ENCODE measurements at regions not wholly inside any gene's neighbourhood (a gene's known extent, or its start where the extent isn't known, plus 50 kb on each side); places are given as distances from the start of the nearest gene placed in this dataset.
A peak's percentile ranks its signal among the peaks of the same experiment; 100 is the strongest.

DNA sequence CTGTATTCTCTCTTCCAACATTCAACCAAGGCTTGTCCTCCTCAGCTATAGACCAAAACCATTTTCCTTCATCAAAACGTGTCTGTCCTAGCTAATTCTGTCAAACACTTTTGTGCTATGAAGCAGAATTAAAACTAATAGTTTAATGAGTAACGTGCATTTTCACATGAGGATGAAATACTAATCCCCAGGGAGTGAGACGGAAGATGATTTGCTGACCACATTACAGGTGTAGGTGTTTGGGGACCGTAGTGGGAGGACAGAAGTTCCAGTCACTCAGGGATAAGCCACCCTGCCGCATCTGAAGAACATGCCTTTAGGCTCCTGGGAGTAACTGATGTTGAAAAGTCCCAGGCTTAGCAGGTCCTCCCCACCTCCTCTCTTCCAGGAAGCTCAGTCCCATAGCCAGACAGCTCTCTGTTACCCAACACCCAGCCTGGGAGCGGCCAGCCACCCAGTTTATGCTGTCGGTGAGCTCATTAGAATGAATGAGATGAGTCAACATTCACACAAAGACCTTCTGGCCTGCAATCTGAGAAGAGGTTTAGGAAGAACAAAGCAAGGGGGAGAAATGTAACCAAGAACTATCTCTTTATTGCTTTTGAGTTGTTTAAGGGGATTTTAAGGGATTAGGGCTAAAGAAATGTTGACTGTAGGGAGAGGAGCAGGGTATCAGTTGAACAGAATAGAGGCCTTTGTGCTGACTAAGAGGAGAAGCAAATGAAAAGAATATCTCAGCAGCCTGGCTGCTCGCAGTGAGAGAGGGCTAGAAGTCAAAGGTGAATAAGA is 122.5 kb downstream of the FOXI3 start:
- Histone ChIP-seq H3K36me3 (ENCODE audit: control insufficient read depth, insufficient read depth, low read length) (no peaks in the 10 kb centered on the region), H3K9me3 (ENCODE audit: control insufficient read depth, insufficient read depth, low read length) (no peaks in the 10 kb centered on the region), H3K4me1 (ENCODE audit: control insufficient read depth, insufficient read depth, low read length) (peaks cover 22% of the 10 kb centered on the region), H3K4me3 (ENCODE audit: low read depth, low read length) (peak overlapping the region; percentile 25; the same call in 1 of the 2 replicates), H3K27me3 (ENCODE audit: control insufficient read depth, insufficient read depth, low read length) (peaks cover 10% of the 10 kb centered on the region; the same call in 1 of the 2 replicates), H3K9ac (ENCODE audit: low read depth, low read length) (no peak overlapping the region), H3K27ac (ENCODE audit: low read depth, low read length) (peak overlapping the region; percentile 94)

- Histone ChIP-seq H3K27ac (ENCODE audit: low read depth, low read length) (no peak overlapping the region), H3K9me3 (ENCODE audit: control insufficient read depth, insufficient read depth, low read length) (no peaks in the 10 kb centered on the region), H3K9ac (ENCODE audit: low read depth, low read length) (no peak overlapping the region), H3K4me3 (ENCODE audit: low read depth, low read length) (no peak overlapping the region), H3K36me3 (ENCODE audit: control insufficient read depth, insufficient read depth, low read length) (no peaks in the 10 kb centered on the region), H3K27me3 (ENCODE audit: control insufficient read depth, insufficient read depth, low read length) (no peaks in the 10 kb centered on the region), H3K4me1 (ENCODE audit: control insufficient read depth, insufficient read depth, low read length) (0 out of 2 replicates have a peak, but pooled peaks cover 8% of the 10 kb centered on the region)
Measured at GRCh38 chr2:88321449-88322248, 130.8 kb downstream of the FOXI3 start.

GRCh38 chr2:88320076-88320773 is 132.3 kb downstream of the FOXI3 start:
- Histone ChIP-seq H3K36me3 (ENCODE audit: control insufficient read depth, insufficient read depth, low read length) (no peaks in the 10 kb centered on the region), H3K9me3 (ENCODE audit: control insufficient read depth, insufficient read depth, low read length) (no peaks in the 10 kb centered on the region), H3K9ac (ENCODE audit: low read depth, low read length) (no peak overlapping the region), H3K4me3 (ENCODE audit: low read depth, low read length) (no peak overlapping the region), H3K27ac (ENCODE audit: low read depth, low read length) (no peak overlapping the region), H3K4me1 (ENCODE audit: control insufficient read depth, insufficient read depth, low read length) (0 out of 2 replicates have a peak, but pooled peaks cover 8% of the 10 kb centered on the region), H3K27me3 (ENCODE audit: control insufficient read depth, insufficient read depth, low read length) (no peaks in the 10 kb centered on the region)

DNA sequence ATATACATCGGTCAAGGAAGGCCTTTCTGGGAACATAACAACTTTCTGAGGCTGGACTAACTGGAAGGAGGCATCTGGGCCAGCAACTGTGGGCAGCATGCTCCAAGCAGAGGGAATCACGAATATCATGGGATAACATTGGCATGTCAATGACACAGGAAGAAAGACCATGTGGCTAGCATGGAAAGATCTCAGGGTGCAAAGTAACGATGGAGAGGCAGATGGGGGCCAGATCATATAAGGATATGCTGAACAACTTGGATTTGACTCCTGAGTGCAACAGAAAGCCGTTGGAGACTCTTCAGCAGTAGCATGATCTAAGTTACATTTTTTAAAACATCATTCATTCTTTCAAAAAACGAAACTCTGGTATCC is 133.6 kb downstream of the FOXI3 start:
- Histone ChIP-seq H3K27me3 (ENCODE audit: control insufficient read depth, insufficient read depth, low read length) (no peaks in the 10 kb centered on the region), H3K36me3 (ENCODE audit: control insufficient read depth, insufficient read depth, low read length) (no peaks in the 10 kb centered on the region), H3K4me1 (ENCODE audit: control insufficient read depth, insufficient read depth, low read length) (0 out of 2 replicates have a peak, but pooled peaks cover 8% of the 10 kb centered on the region), H3K27ac (ENCODE audit: low read depth, low read length) (no peak overlapping the region), H3K4me3 (ENCODE audit: low read depth, low read length) (no peak overlapping the region), H3K9me3 (ENCODE audit: control insufficient read depth, insufficient read depth, low read length) (no peaks in the 10 kb centered on the region), H3K9ac (ENCODE audit: low read depth, low read length) (no peak overlapping the region)

- Histone ChIP-seq H3K27ac (ENCODE audit: low read depth, low read length) (no peak overlapping the region), H3K4me3 (ENCODE audit: low read depth, low read length) (no peak overlapping the region), H3K4me1 (ENCODE audit: control insufficient read depth, insufficient read depth, low read length) (0 out of 2 replicates have a peak, but pooled peaks cover 8% of the 10 kb centered on the region), H3K36me3 (ENCODE audit: control insufficient read depth, insufficient read depth, low read length) (no peaks in the 10 kb centered on the region), H3K9me3 (ENCODE audit: control insufficient read depth, insufficient read depth, low read length) (no peaks in the 10 kb centered on the region), H3K27me3 (ENCODE audit: control insufficient read depth, insufficient read depth, low read length) (no peaks in the 10 kb centered on the region), H3K9ac (ENCODE audit: low read depth, low read length) (no peak overlapping the region)
Measured at GRCh38 chr2:88318071-88318955, 134.2 kb downstream of the FOXI3 start.

- H3K9ac ChIP-seq (ENCODE audit: low read depth, low read length): no peak overlapping the region
- no peaks in the 10 kb centered on the region for H3K36me3 ChIP-seq (ENCODE audit: control insufficient read depth, insufficient read depth, low read length)
- H3K27me3 ChIP-seq (ENCODE audit: control insufficient read depth, insufficient read depth, low read length): no peaks in the 10 kb centered on the region
- H3K4me3 ChIP-seq (ENCODE audit: low read depth, low read length): no peak overlapping the region
- H3K4me1 ChIP-seq (ENCODE audit: control insufficient read depth, insufficient read depth, low read length): no peaks in the 10 kb centered on the region
- H3K27ac ChIP-seq (ENCODE audit: low read depth, low read length): no peak overlapping the region
- H3K9me3 ChIP-seq (ENCODE audit: control insufficient read depth, insufficient read depth, low read length): 0 out of 2 replicates have a peak, but pooled peaks cover 6% of the 10 kb centered on the region
Measured at GRCh38 chr2:88310787-88311186, 140.6 kb downstream of the THNSL2 start.

DNA sequence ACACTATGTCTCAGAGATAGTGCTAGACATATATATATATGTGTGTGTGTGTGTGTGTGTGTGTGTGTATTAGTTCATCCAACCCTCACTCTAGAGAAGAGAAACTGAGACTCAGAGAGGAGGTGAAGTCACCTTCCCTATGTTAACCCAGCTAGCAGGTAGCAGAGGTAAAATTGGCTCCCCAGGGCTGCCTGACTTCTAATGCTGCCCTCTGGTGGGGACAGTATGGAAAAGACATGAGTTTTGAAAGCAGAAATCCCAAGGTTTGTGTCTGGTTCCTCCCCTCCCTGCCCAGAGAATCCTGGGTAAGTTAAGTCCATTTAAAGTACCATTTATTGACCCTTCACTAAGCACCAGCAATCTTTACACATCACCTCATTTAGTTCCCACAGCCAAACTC is 137.7 kb downstream of the THNSL2 start:
- H3K9ac ChIP-seq (ENCODE audit: low read depth, low read length): no peak overlapping the region
- 0 out of 2 replicates have a peak, but pooled peaks cover 6% of the 10 kb centered on the region for H3K9me3 ChIP-seq (ENCODE audit: control insufficient read depth, insufficient read depth, low read length)
- H3K4me1 ChIP-seq (ENCODE audit: control insufficient read depth, insufficient read depth, low read length): no peaks in the 10 kb centered on the region
- H3K4me3 ChIP-seq (ENCODE audit: low read depth, low read length): no peak overlapping the region
- no peaks in the 10 kb centered on the region for H3K36me3 ChIP-seq (ENCODE audit: control insufficient read depth, insufficient read depth, low read length)
- no peak overlapping the region for H3K27ac ChIP-seq (ENCODE audit: low read depth, low read length)
- no peaks in the 10 kb centered on the region for H3K27me3 ChIP-seq (ENCODE audit: control insufficient read depth, insufficient read depth, low read length)

DNA sequence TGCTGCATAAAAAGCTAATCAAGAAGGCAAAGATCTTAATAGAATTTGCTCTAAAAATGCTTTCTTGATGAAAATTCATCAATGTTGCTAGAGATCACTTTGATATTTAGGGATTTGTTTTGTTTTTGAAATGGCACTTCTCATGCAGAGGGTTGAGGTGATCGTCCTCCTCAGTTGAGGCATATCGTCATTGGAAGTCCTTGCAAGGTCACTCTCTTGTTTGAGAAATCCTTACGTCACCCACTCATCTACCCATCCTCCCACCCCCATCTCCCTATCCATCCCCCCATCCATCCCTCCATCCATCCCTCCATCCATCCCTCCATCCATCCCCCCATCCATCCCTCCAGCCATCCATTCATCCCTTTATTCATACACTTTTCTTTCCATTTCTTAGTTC is 133.7 kb downstream of the THNSL2 start:
- no peak overlapping the region for H3K4me3 ChIP-seq (ENCODE audit: low read depth, low read length)
- no peaks in the 10 kb centered on the region for H3K36me3 ChIP-seq (ENCODE audit: control insufficient read depth, insufficient read depth, low read length)
- H3K9ac ChIP-seq (ENCODE audit: low read depth, low read length): no peak overlapping the region
- no peaks in the 10 kb centered on the region for H3K27me3 ChIP-seq (ENCODE audit: control insufficient read depth, insufficient read depth, low read length)
- no peaks in the 10 kb centered on the region for H3K4me1 ChIP-seq (ENCODE audit: control insufficient read depth, insufficient read depth, low read length)
- H3K27ac ChIP-seq (ENCODE audit: low read depth, low read length): no peak overlapping the region
- no peaks in the 10 kb centered on the region for H3K9me3 ChIP-seq (ENCODE audit: control insufficient read depth, insufficient read depth, low read length)

- H3K27me3 ChIP-seq (ENCODE audit: control insufficient read depth, insufficient read depth, low read length): no peaks in the 10 kb centered on the region
- H3K27ac ChIP-seq (ENCODE audit: low read depth, low read length): no peak overlapping the region
- H3K4me3 ChIP-seq (ENCODE audit: low read depth, low read length): no peak overlapping the region
- H3K36me3 ChIP-seq (ENCODE audit: control insufficient read depth, insufficient read depth, low read length): no peaks in the 10 kb centered on the region
- no peaks in the 10 kb centered on the region for H3K9me3 ChIP-seq (ENCODE audit: control insufficient read depth, insufficient read depth, low read length)
- H3K9ac ChIP-seq (ENCODE audit: low read depth, low read length): no peak overlapping the region
- H3K4me1 ChIP-seq (ENCODE audit: control insufficient read depth, insufficient read depth, low read length): no peaks in the 10 kb centered on the region
Measured at GRCh38 chr2:88296247-88296646, 126.1 kb downstream of the THNSL2 start.

GRCh38 chr2:88283886-88284592 is 113.9 kb downstream of the THNSL2 start:
- Histone ChIP-seq H3K4me1 (ENCODE audit: control insufficient read depth, insufficient read depth, low read length) (no peaks in the 10 kb centered on the region), H3K4me3 (ENCODE audit: low read depth, low read length) (no peak overlapping the region), H3K27me3 (ENCODE audit: control insufficient read depth, insufficient read depth, low read length) (no peaks in the 10 kb centered on the region), H3K9me3 (ENCODE audit: control insufficient read depth, insufficient read depth, low read length) (no peaks in the 10 kb centered on the region), H3K36me3 (ENCODE audit: control insufficient read depth, insufficient read depth, low read length) (no peaks in the 10 kb centered on the region), H3K27ac (ENCODE audit: low read depth, low read length) (no peak overlapping the region), H3K9ac (ENCODE audit: low read depth, low read length) (no peak overlapping the region)
